ENCODE measurements at regions not wholly inside any gene's neighbourhood (a gene's known extent, or its start where the extent isn't known, plus 50 kb on each side); places are given as distances from the start of the nearest gene placed in this dataset.

GRCh38 chr13:90118467-90119071 is 1228.9 kb upstream of the MIR17HG start:
- TF ChIP-seq EZH2 (IDR thresholded peaks at IDR 0.05; ENCODE audit: borderline replicate concordance, low read depth, low read length, poor library complexity, severe bottlenecking): no peak
- TF ChIP-seq CTCF (conservative IDR thresholded peaks at IDR 0.05; ENCODE audit: low read depth, low read length): no peak

Data from A673 (cell line).